ENCODE measurements at regions not wholly inside any gene's neighbourhood (a gene's known extent, or its start where the extent isn't known, plus 50 kb on each side); places are given as distances from the start of the nearest gene placed in this dataset.
"Not testable (repeated sequence)": the region's sequence is repeated elsewhere in the genome, so short reads cannot be mapped to it uniquely, and the experiment has no call there.

DNA sequence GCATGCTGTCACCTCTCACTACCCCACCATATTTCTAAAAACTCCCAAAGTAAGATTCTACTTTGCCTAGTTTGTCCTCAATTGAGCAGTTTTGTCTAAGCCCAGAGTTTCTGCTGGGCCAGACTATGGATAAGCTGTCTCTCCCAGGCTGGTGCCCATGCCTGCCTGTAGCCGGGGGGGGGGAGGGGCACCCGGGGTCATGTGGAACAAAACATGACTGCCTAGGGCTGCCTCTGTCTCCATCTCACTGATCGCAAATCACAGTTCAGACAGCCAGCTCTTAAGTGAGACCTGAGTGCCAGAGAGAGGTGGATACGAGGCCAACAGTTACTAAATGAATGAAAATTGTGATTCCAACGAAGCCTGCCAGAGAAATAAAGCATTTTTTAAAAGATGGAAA is 78.8 kb upstream of the RPRML start:
- no TSS peak for BruUV-seq (replicated peaks)
- Mint-ChIP-seq H3K9me3 (ENCODE audit: unreplicated experiment) (no peaks in the 10 kb centered on the region), H3K27me3 (ENCODE audit: insufficient read depth, unreplicated experiment) (no peaks in the 10 kb centered on the region), H3K27ac (ENCODE audit: low read depth, unreplicated experiment) (no peak overlapping the region), H3K4me3 (ENCODE audit: unreplicated experiment) (no peak overlapping the region), H3K4me1 (ENCODE audit: insufficient read depth, unreplicated experiment) (no peaks in the 10 kb centered on the region), H3K36me3 (ENCODE audit: insufficient read depth, unreplicated experiment) (peaks cover 40% of the 10 kb centered on the region)
- ChIA-PET CTCF (no interaction called here), POLR2A (no interaction called here)
- no peak for DNase-seq (ENCODE audit: unreplicated experiment)
- intact Hi-C loops (cut with micrococcal nuclease) = no loop called here
- TF ChIP-seq, protein P1, sequence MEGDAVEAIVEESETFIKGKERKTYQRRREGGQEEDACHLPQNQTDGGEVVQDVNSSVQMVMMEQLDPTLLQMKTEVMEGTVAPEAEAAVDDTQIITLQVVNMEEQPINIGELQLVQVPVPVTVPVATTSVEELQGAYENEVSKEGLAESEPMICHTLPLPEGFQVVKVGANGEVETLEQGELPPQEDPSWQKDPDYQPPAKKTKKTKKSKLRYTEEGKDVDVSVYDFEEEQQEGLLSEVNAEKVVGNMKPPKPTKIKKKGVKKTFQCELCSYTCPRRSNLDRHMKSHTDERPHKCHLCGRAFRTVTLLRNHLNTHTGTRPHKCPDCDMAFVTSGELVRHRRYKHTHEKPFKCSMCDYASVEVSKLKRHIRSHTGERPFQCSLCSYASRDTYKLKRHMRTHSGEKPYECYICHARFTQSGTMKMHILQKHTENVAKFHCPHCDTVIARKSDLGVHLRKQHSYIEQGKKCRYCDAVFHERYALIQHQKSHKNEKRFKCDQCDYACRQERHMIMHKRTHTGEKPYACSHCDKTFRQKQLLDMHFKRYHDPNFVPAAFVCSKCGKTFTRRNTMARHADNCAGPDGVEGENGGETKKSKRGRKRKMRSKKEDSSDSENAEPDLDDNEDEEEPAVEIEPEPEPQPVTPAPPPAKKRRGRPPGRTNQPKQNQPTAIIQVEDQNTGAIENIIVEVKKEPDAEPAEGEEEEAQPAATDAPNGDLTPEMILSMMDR (IDR thresholded peaks at IDR 0.05; ENCODE audit: unreplicated experiment) = no peak

DNA sequence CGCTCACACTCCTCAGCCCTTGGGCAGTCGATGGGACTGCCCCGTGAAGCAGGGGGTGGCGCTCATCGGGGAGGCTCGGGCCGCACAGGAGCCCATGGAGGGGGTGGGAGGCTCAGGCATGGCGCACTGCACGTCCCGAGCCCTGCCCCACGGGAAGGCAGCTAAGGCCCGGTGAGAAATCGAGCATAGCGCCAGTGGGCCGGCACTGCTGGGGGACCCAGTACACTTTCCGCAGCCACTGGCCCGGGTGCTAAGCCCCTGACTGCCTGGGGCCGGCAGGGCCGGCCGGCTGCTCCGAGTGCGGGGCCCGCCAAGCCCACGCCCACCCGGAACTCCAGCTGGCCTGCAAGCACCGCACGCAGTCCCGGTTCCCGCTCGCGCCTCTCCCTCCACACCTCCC is 78.2 kb upstream of the RPRML start:
- H3K4me1 Mint-ChIP-seq (ENCODE audit: insufficient read depth, unreplicated experiment); BruUV-seq (replicated peaks); H3K4me3 Mint-ChIP-seq (ENCODE audit: unreplicated experiment); H3K27ac Mint-ChIP-seq (ENCODE audit: low read depth, unreplicated experiment); CTCF ChIA-PET; POLR2A ChIA-PET; H3K9me3 Mint-ChIP-seq (ENCODE audit: unreplicated experiment); intact Hi-C loops (cut with micrococcal nuclease); H3K27me3 Mint-ChIP-seq (ENCODE audit: insufficient read depth, unreplicated experiment); DNase-seq (ENCODE audit: unreplicated experiment): not testable (repeated sequence)
- peaks cover 45% of the 10 kb centered on the region for H3K36me3 Mint-ChIP-seq (ENCODE audit: insufficient read depth, unreplicated experiment)

DNA sequence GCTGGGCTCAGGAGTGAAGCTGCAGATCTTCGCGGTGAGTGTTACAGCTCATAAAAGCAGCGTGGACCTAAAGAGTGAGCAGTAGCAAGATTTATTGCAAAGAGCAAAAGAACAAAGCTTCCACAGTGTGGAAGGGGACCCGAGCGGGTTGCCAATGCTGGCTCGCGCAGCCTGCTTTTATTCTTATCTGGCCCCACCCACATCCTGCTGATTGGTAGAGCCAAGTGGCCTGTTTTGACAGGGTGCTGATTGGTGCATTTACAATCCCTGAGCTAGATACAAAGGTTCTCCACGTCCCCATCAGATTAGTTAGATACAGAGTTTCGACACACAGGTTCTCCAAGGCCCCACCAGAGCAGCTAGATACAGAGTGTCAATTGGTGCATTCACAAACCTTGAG is 77.6 kb upstream of the RPRML start:
- CTCF ChIA-PET; POLR2A ChIA-PET; H3K27me3 Mint-ChIP-seq (ENCODE audit: insufficient read depth, unreplicated experiment); H3K4me1 Mint-ChIP-seq (ENCODE audit: insufficient read depth, unreplicated experiment); H3K4me3 Mint-ChIP-seq (ENCODE audit: unreplicated experiment); H3K27ac Mint-ChIP-seq (ENCODE audit: low read depth, unreplicated experiment); DNase-seq (ENCODE audit: unreplicated experiment); H3K9me3 Mint-ChIP-seq (ENCODE audit: unreplicated experiment); BruUV-seq (replicated peaks); intact Hi-C loops (cut with micrococcal nuclease): not testable (repeated sequence)
- H3K36me3 Mint-ChIP-seq (ENCODE audit: insufficient read depth, unreplicated experiment) = peaks cover 47% of the 10 kb centered on the region
